ENCODE measurements at regions not wholly inside any gene's neighbourhood (a gene's known extent, or its start where the extent isn't known, plus 50 kb on each side); places are given as distances from the start of the nearest gene placed in this dataset.
"Not testable (repeated sequence)": the region's sequence is repeated elsewhere in the genome, so short reads cannot be mapped to it uniquely, and the experiment has no call there.

- DNase-seq = no peak
Measured at GRCh38 chr2:236834284-236834683, 251.4 kb upstream of the COPS8 start.

GRCh38 chr2:236835307-236836024 lies 250.2 kb upstream of the COPS8 start:
- no peak for DNase-seq

GRCh38 chr2:236836028-236836427 lies 249.7 kb upstream of the COPS8 start:
- not testable (repeated sequence) for DNase-seq

- no peak for DNase-seq
Measured at GRCh38 chr2:236840215-236840614, 245.5 kb upstream of the COPS8 start.

GRCh38 chr2:236840857-236841256 lies 244.8 kb upstream of the COPS8 start:
- no peak for DNase-seq

GRCh38 chr2:236841389-236841788 lies 244.3 kb upstream of the COPS8 start:
- DNase-seq = no peak

- no peak for DNase-seq
Measured at GRCh38 chr2:236843161-236843968, 242.3 kb upstream of the COPS8 start.

- no peak for DNase-seq
Measured at GRCh38 chr2:236844711-236845110, 241.0 kb upstream of the COPS8 start.

- DNase-seq = no peak
Measured at GRCh38 chr2:236847023-236847422, 238.7 kb upstream of the COPS8 start.

- DNase-seq = no peak
Measured at GRCh38 chr2:236847538-236848263, 238.0 kb upstream of the COPS8 start.

GRCh38 chr2:236848501-236848900 lies 237.2 kb upstream of the COPS8 start:
- DNase-seq = no peak

- DNase-seq = no peak
Measured at GRCh38 chr2:236849508-236849907, 236.2 kb upstream of the COPS8 start.

- DNase-seq = no peak
Measured at GRCh38 chr2:236849940-236850339, 235.7 kb upstream of the COPS8 start.

- DNase-seq = no peak
Measured at GRCh38 chr2:236851187-236851586, 234.5 kb upstream of the COPS8 start.

- no peak for DNase-seq
Measured at GRCh38 chr2:236852100-236852976, 233.4 kb upstream of the COPS8 start.

- DNase-seq = no peak
Measured at GRCh38 chr2:236852977-236853374, 232.7 kb upstream of the COPS8 start.

- DNase-seq = no peak
Measured at GRCh38 chr2:236853585-236854051, 232.1 kb upstream of the COPS8 start.

- no peak for DNase-seq
Measured at GRCh38 chr2:236855176-236855865, 230.4 kb upstream of the COPS8 start.

- DNase-seq = peak; percentile 27
Measured at GRCh38 chr2:236855866-236856847, 229.5 kb upstream of the COPS8 start.

GRCh38 chr2:236856848-236857235 lies 228.8 kb upstream of the COPS8 start:
- DNase-seq = no peak

- DNase-seq = no peak
Measured at GRCh38 chr2:236857246-236857645, 228.4 kb upstream of the COPS8 start.
